OCI-LY7 (cell line): ENCODE measurements at regions not wholly inside any gene's neighbourhood (a gene's known extent, or its start where the extent isn't known, plus 50 kb on each side); places are given as distances from the start of the nearest gene placed in this dataset.

Experiments used
- BruUV-seq: library from RNA; stranded (reverse); fragments of 400-500 nt; replicated peaks from 2 replicates; lab custom pipeline; 2021; lab: Mats Ljungman, UMichigan
- CTCF ChIA-PET: fragments of 300-600 bp; sonication (Branson Sonifier 250); formaldehyde crosslinking; loops from one replicate; lab custom pipeline; 2022; ENCODE audit warnings: antibody characterized with exemption; ENCODE audit not compliant: unreplicated experiment; lab: Charles Lee
- POLR2A ChIA-PET: fragments of 300-600 bp; sonication (Branson Sonifier 250); formaldehyde crosslinking; loops from one replicate; lab custom pipeline; 2022; ENCODE audit warnings: antibody characterized with exemption; lab: Charles Lee
- DNase-seq: peaks from one replicate; pipeline ENCODE4 v3.0.0-alpha.2; 2015; ENCODE audit warnings: low spot score
- H2AFZ ChIP-seq: fragments of 200-600 bp; sonication (generic), shearing (Covaris generic); 2 replicates; pipeline ENCODE4 v1.6.1; 2014; ENCODE audit warnings: mild to moderate bottlenecking, antibody characterized with exemption, low read length, moderate library complexity
- H3K27ac ChIP-seq: fragments of 200-600 bp; sonication (generic); 2 replicates; pipeline ENCODE4 v1.5.1; 2014; ENCODE audit warnings: mixed run types, low read depth, mild to moderate bottlenecking, moderate library complexity, low read length, inconsistent platforms; ENCODE audit not compliant: poor library complexity, severe bottlenecking
- H3K36me3 ChIP-seq: fragments of 200-600 bp; sonication (generic); 2 replicates; pipeline ENCODE4 v1.6.1; 2014; ENCODE audit warnings: mild to moderate bottlenecking, antibody characterized with exemption, low read length, moderate library complexity, mixed read lengths; ENCODE audit not compliant: insufficient read depth
- H3K4me1 ChIP-seq: fragments of 200-600 bp; sonication (generic); 2 replicates; pipeline ENCODE4 v1.5.1; 2014; ENCODE audit warnings: mild to moderate bottlenecking, low read length; ENCODE audit not compliant: insufficient read depth, poor library complexity, severe bottlenecking
- H3K4me2 ChIP-seq: fragments of 200-600 bp; sonication (generic); 2 replicates; pipeline ENCODE4 v1.6.1; 2014; ENCODE audit warnings: mild to moderate bottlenecking, low read length
- H3K4me3 ChIP-seq: fragments of 200-600 bp; sonication (generic); 2 replicates; pipeline ENCODE4 v1.5.1; 2014; ENCODE audit warnings: mild to moderate bottlenecking, low read depth, low read length; ENCODE audit not compliant: poor library complexity, severe bottlenecking
- H3K79me2 ChIP-seq: fragments of 200-600 bp; sonication (generic); 2 replicates; pipeline ENCODE4 v1.6.1; 2016; ENCODE audit warnings: low read depth, mild to moderate bottlenecking, low read length, moderate library complexity, mixed read lengths; ENCODE audit not compliant: insufficient read depth
- H3K9me2 ChIP-seq: fragments of 200-600 bp; sonication (generic); 2 replicates; pipeline ENCODE4 v1.6.1; 2016; ENCODE audit warnings: mild to moderate bottlenecking, low read length, mixed read lengths; ENCODE audit not compliant: insufficient read depth
- H3K9me3 ChIP-seq: fragments of 200-600 bp; sonication (generic); 2 replicates; pipeline ENCODE4 v1.6.1; 2014; ENCODE audit warnings: mild to moderate bottlenecking, mixed run types, low read length, mixed read lengths
- H4K20me1 ChIP-seq: fragments of 200-600 bp; sonication (generic); 2 replicates; pipeline ENCODE4 v1.6.1; 2014; ENCODE audit warnings: mild to moderate bottlenecking, antibody characterized with exemption, low read length, moderate library complexity, mixed read lengths; ENCODE audit not compliant: insufficient read depth
- EZH2phosphoT487 ChIP-seq: fragments of 200-600 bp; sonication (generic); IDR thresholded peaks from 2 replicates; pipeline ENCODE4 v1.6.1; 2018; ENCODE audit warnings: low read depth, borderline replicate concordance, mild to moderate bottlenecking, mixed run types, antibody characterized with exemption, low read length, moderate library complexity, mixed read lengths
- intact Hi-C: fragments of 100-400 bp; cut with micrococcal nuclease; formaldehyde crosslinking; loops from one replicate; pipeline ENCODE4 v1.10.0; 2022; ENCODE audit not compliant: unreplicated experiment
- TF ChIP-seq, protein P1 (sequence below): fragments of 200-600 bp; sonication (generic); conservative IDR thresholded peaks from 2 replicates; pipeline ENCODE4 v1.5.1; 2014; ENCODE audit warnings: mild to moderate bottlenecking, antibody characterized with exemption, low read length, moderate library complexity, mixed read lengths

DNA sequence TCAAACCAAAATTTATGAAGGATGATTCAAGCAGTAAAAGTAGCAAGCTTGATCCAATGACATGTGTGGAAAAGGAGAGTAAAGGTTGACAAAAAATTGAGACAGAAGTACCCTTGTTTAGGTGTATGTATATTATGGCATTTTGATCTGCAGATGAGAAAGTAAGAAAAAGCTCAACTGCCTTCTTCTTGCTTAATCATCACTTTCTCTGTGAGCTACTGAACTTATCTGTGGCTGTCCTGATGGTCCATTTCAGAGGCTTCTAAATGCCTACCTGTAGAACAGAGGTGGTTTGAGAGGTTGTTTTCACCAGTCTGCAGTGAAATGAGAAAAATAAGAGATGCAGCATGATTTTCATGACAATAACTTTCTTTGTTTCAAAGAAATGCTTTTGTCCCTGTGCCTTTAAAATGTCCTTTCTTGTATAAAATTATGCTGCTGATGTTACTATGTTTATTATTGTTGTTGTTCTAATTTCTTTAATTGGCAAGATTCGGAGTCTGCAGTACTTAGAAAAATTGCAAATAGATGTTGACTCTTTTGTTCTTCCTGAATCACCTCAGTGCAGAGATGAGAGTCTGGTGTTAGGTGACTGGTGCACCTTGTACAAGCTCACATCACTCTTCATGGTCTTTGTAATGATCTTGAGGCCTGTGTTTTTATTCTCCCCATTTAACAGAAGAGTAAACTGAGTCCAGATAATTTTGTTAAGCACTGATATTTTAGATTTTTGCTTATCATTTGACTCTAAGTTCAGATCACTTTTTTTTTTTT is 821.9 kb downstream of the VRK1 start:
- Histone ChIP-seq H3K4me2 (no peak overlapping the region), H3K4me3 (no peak overlapping the region), H2AFZ (no peak overlapping the region), H3K9me3 (0 out of 2 replicates have a peak, but pooled peaks cover 8% of the 10 kb centered on the region), H3K36me3 (no peaks in the 10 kb centered on the region), H3K4me1 (no peaks in the 10 kb centered on the region), H3K79me2 (no peaks in the 10 kb centered on the region), H3K27ac (no peak overlapping the region), H4K20me1 (no peaks in the 10 kb centered on the region), H3K9me2 (no peaks in the 10 kb centered on the region)
- BruUV-seq: no TSS peak
- POLR2A ChIA-PET: interaction anchor here (0.6 kb wide), 1 partner anchor 493 kb away, joined by 8 read pairs; no protein-coding TSS in a partner anchor
- TF ChIP-seq, protein P1, sequence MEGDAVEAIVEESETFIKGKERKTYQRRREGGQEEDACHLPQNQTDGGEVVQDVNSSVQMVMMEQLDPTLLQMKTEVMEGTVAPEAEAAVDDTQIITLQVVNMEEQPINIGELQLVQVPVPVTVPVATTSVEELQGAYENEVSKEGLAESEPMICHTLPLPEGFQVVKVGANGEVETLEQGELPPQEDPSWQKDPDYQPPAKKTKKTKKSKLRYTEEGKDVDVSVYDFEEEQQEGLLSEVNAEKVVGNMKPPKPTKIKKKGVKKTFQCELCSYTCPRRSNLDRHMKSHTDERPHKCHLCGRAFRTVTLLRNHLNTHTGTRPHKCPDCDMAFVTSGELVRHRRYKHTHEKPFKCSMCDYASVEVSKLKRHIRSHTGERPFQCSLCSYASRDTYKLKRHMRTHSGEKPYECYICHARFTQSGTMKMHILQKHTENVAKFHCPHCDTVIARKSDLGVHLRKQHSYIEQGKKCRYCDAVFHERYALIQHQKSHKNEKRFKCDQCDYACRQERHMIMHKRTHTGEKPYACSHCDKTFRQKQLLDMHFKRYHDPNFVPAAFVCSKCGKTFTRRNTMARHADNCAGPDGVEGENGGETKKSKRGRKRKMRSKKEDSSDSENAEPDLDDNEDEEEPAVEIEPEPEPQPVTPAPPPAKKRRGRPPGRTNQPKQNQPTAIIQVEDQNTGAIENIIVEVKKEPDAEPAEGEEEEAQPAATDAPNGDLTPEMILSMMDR: no peak
- TF ChIP-seq EZH2phosphoT487: no peak
- CTCF ChIA-PET: no interaction called here
- intact Hi-C loops: no loop called here
- no peak for DNase-seq

GRCh38 chr14:97620066-97620465 is 822.9 kb downstream of the VRK1 start:
- intact Hi-C loops: no loop called here
- no peaks in the 10 kb centered on the region for H3K9me2 ChIP-seq
- no peak overlapping the region for H3K4me3 ChIP-seq
- no peaks in the 10 kb centered on the region for H4K20me1 ChIP-seq
- no peak for TF ChIP-seq EZH2phosphoT487
- TF ChIP-seq, protein P1: no peak
- no peaks in the 10 kb centered on the region for H3K79me2 ChIP-seq
- no TSS peak for BruUV-seq
- 0 out of 2 replicates have a peak, but pooled peaks cover 4% of the 10 kb centered on the region for H3K9me3 ChIP-seq
- H3K4me2 ChIP-seq: no peak overlapping the region
- no peaks in the 10 kb centered on the region for H3K36me3 ChIP-seq
- H3K27ac ChIP-seq: no peak overlapping the region
- H2AFZ ChIP-seq: no peak overlapping the region
- ChIA-PET POLR2A (no interaction called here), CTCF (no interaction called here)
- H3K4me1 ChIP-seq: no peaks in the 10 kb centered on the region
- DNase-seq: no peak

DNA sequence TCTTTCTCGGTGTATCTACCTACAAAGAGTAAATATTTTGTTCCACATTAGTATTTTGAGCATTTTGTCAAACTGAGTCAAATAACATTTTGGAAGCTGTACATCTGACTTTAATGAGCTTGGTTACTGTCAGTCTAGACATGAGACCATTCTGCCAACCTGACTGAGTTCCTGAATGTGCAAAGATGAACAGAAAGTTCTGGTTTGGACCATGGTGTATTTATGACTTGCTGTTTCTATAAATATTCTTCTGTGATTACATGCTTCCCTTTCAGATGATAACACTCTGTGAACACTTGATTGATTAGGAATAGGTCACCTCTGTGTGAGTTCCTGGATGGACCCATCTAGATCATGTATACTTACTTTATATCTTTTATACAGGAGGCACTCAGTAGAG is 827.8 kb downstream of the VRK1 start:
- no peak for DNase-seq
- ChIA-PET POLR2A (interaction anchor here (1.0 to 1.8 kb wide), 2 partner anchors 32 to 288 kb away, joined by 3 read pairs; no protein-coding TSS in a partner anchor), CTCF (no interaction called here)
- TF ChIP-seq EZH2phosphoT487: no peak
- TF ChIP-seq, protein P1: no peak
- intact Hi-C loops: no loop called here
- no TSS peak for BruUV-seq
- Histone ChIP-seq H2AFZ (no peak overlapping the region), H3K4me1 (no peaks in the 10 kb centered on the region), H3K4me2 (no peak overlapping the region), H3K4me3 (no peak overlapping the region), H3K9me3 (no peaks in the 10 kb centered on the region), H3K9me2 (no peaks in the 10 kb centered on the region), H3K27ac (no peak overlapping the region), H3K79me2 (no peaks in the 10 kb centered on the region), H3K36me3 (no peaks in the 10 kb centered on the region), H4K20me1 (no peaks in the 10 kb centered on the region)
